Caco-2 (cell line): ENCODE measurements at regions not wholly inside any gene's neighbourhood (a gene's known extent, or its start where the extent isn't known, plus 50 kb on each side); places are given as distances from the start of the nearest gene placed in this dataset.

Source experiments
- BruUV-seq: library from RNA; stranded (reverse); fragments of 400-500 nt; replicated peaks from 2 replicates; lab custom pipeline; 2021; lab: Mats Ljungman, UMichigan
- CTCF ChIA-PET: fragments of 300-600 bp; sonication (Branson Sonifier 250); formaldehyde crosslinking; loops from one replicate; lab custom pipeline; 2022; ENCODE audit warnings: antibody characterized with exemption; lab: Charles Lee
- POLR2A ChIA-PET: fragments of 300-600 bp; sonication (Branson Sonifier 250); formaldehyde crosslinking; loops from one replicate; lab custom pipeline; 2022; ENCODE audit warnings: antibody characterized with exemption; lab: Charles Lee
- DNase-seq, 2 experiments: peaks; one replicate each; pipeline versions ENCODE4 v3.0.0 to v3.0.0-alpha.2; 2020 to 2022
- H3K27me3 ChIP-seq: replicated peaks from 2 replicates; pipeline ENCODE4 v1.6.0; 2011; ENCODE audit warnings: low read length; ENCODE audit not compliant: control insufficient read depth, insufficient read depth
- H3K36me3 ChIP-seq: 2 replicates; pipeline ENCODE4 v1.5.1; 2011; ENCODE audit warnings: low read length; ENCODE audit not compliant: control insufficient read depth, insufficient read depth
- H3K4me1 ChIP-seq: fragments of 250-450 bp; sonication (Bioruptor Pico); 2 replicates; pipeline ENCODE4 v1.5.1; 2020; ENCODE audit warnings: mild to moderate bottlenecking
- H3K4me3 ChIP-seq: 2 replicates; pipeline ENCODE4 v1.5.1; 2011; ENCODE audit warnings: low read depth, mild to moderate bottlenecking, control low read depth, low read length
- H3K9me3 ChIP-seq: fragments of 250-450 bp; sonication (Bioruptor Pico); 2 replicates; pipeline ENCODE4 v1.5.1; 2020; ENCODE audit warnings: mild to moderate bottlenecking, moderate library complexity
- H3K27ac Mint-ChIP-seq: one replicate; pipeline ENCODE4 v1.8.0; 2022; ENCODE audit warnings: mixed read lengths; ENCODE audit not compliant: unreplicated experiment
- H3K27me3 Mint-ChIP-seq: one replicate; pipeline ENCODE4 v1.8.0; 2022; ENCODE audit warnings: mixed read lengths; ENCODE audit not compliant: insufficient read depth, unreplicated experiment
- H3K36me3 Mint-ChIP-seq: one replicate; pipeline ENCODE4 v1.8.0; 2022; ENCODE audit warnings: mild to moderate bottlenecking, mixed read lengths; ENCODE audit not compliant: insufficient read depth, unreplicated experiment
- H3K4me1 Mint-ChIP-seq: one replicate; pipeline ENCODE4 v1.8.0; 2022; ENCODE audit warnings: low read depth, mixed read lengths; ENCODE audit not compliant: unreplicated experiment
- H3K4me3 Mint-ChIP-seq: one replicate; pipeline ENCODE4 v1.8.0; 2022; ENCODE audit warnings: mild to moderate bottlenecking, moderate library complexity, mixed read lengths; ENCODE audit not compliant: unreplicated experiment
- H3K9me3 Mint-ChIP-seq: one replicate; pipeline ENCODE4 v1.8.0; 2022; ENCODE audit warnings: mixed read lengths; ENCODE audit not compliant: unreplicated experiment
- CTCF ChIP-seq, 2 experiments: fragments of 200-600 bp in 1 of 2; IDR thresholded peaks; 1 replicate in 1 of 2; 2 replicates in 1 of 2; pipeline versions ENCODE4 v1.5.1 to v1.8.0; 2011 to 2022; ENCODE audit warnings: antibody characterized with exemption in 1 of 2, control low read depth in 1 of 2, inconsistent platforms in 1 of 2, low read depth in 1 of 2, low read length in 1 of 2, mild to moderate bottlenecking in 1 of 2, moderate library complexity in 1 of 2; ENCODE audit not compliant: insufficient read depth in 1 of 2, severe bottlenecking in 1 of 2, unreplicated experiment in 1 of 2
- intact Hi-C: fragments of 100-400 bp; cut with micrococcal nuclease; formaldehyde crosslinking; loops from one replicate; pipeline ENCODE4 v1.10.0; 2022; ENCODE audit not compliant: unreplicated experiment

DNA sequence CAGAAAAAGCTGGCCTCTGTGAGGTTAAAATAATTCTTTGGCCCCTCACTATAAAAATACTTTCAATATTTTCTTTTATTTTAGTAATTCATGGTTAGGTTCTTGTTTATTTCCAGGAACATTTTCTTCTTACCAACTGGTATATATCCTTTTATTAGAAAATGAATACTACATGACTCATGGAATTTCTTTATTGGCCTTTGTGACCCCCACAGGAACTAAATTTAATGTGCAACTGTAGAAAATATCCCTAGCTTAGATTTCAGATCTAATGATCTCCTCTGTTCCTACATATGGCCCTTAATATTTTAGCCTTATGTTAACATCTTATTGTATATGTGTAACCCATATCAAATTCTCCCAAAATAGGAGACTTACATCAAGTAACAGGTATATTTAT lies 429.9 kb downstream of the NR2F1-AS1 start:
- Mint-ChIP-seq H3K27ac (no peak overlapping the region), H3K4me3 (no peak overlapping the region), H3K9me3 (no peaks in the 10 kb centered on the region), H3K27me3 (peaks cover 2% of the 10 kb centered on the region), H3K4me1 (no peaks in the 10 kb centered on the region), H3K36me3 (no peaks in the 10 kb centered on the region)
- H3K9me3 ChIP-seq: no peaks in the 10 kb centered on the region
- DNase-seq: no peak
- BruUV-seq: no TSS peak
- H3K36me3 ChIP-seq: no peaks in the 10 kb centered on the region
- TF ChIP-seq CTCF (IDR thresholded peaks at IDR 0.05; ENCODE audit: insufficient read depth in 1 of 2, low read depth in 1 of 2, low read length in 1 of 2, severe bottlenecking in 1 of 2, unreplicated experiment in 1 of 2): no peak
- intact Hi-C loops: no loop called here
- ChIA-PET CTCF (no interaction called here), POLR2A (no interaction called here)
- H3K4me3 ChIP-seq: no peak overlapping the region
- H3K27me3 ChIP-seq: no peaks in the 10 kb centered on the region
- 0 out of 2 replicates have a peak, but pooled peaks cover 6% of the 10 kb centered on the region for H3K4me1 ChIP-seq

DNA sequence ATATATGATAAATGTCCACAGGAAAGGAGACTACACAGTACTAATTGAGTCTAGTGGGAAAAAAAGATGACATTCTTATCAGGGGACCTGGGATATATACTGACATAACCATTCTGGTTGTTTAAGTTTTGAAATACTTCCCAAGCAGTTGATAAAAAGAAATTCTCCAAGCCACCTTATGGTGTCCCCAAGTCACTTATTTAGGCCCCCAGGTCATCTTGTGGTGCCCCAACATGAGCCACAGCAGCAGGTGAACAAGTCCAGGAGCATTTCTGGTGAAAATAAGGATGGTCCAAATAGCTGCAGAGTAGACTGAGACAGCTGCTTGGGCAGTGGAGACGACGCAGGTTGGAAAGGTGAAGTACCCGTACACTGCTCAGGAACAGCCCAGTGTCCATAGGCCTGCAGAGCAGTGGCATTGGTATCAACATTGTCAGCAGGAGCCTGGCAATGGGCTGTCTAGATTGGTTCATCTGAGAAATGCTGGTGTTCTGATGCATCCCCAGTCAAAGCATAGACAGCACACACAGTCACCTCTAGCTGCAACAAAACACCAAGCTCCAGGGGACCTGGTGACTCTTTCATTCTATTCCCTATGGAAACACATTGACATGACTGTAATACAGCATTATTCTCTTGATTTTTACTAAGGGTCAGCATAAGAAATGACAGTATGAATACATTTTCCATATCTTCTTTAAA lies 430.6 kb downstream of the NR2F1-AS1 start:
- TF ChIP-seq CTCF (IDR thresholded peaks at IDR 0.05; ENCODE audit: insufficient read depth in 1 of 2, low read depth in 1 of 2, low read length in 1 of 2, severe bottlenecking in 1 of 2, unreplicated experiment in 1 of 2): no peak
- no peaks in the 10 kb centered on the region for H3K9me3 Mint-ChIP-seq
- H3K4me1 Mint-ChIP-seq: no peaks in the 10 kb centered on the region
- Histone ChIP-seq H3K27me3 (no peaks in the 10 kb centered on the region), H3K4me1 (0 out of 2 replicates have a peak, but pooled peaks cover 6% of the 10 kb centered on the region), H3K9me3 (no peaks in the 10 kb centered on the region), H3K36me3 (no peaks in the 10 kb centered on the region), H3K4me3 (no peak overlapping the region)
- no peak overlapping the region for H3K27ac Mint-ChIP-seq
- DNase-seq: no peak
- H3K27me3 Mint-ChIP-seq: peaks cover 4% of the 10 kb centered on the region
- H3K4me3 Mint-ChIP-seq: no peak overlapping the region
- ChIA-PET POLR2A (no interaction called here), CTCF (no interaction called here)
- no peaks in the 10 kb centered on the region for H3K36me3 Mint-ChIP-seq
- intact Hi-C loops: no loop called here
- BruUV-seq: no TSS peak

DNA sequence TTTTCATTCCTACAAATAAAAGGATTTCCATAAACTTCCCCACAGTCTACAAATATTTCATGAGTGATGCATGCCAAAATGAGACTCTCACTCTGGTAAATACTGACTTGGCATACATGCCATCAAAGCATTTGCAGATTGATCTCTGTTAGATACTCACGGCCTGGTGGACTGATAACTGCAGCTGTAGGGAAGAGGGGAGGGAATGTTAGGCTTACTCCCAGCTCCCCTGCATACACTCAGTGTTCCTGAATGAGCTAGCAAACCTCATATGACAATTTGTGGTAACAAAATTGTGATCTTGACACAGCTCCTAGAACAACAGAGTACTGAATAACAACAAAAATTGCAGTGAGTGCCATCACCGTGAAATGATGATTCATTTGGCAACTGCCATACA lies 435.3 kb downstream of the NR2F1-AS1 start:
- H3K4me1 ChIP-seq: 0 out of 2 replicates have a peak, but pooled peaks cover 5% of the 10 kb centered on the region
- H3K27me3 ChIP-seq: no peaks in the 10 kb centered on the region
- intact Hi-C loops: no loop called here
- H3K27me3 Mint-ChIP-seq: peaks cover 12% of the 10 kb centered on the region
- ChIA-PET CTCF (no interaction called here), POLR2A (no interaction called here)
- no peak overlapping the region for H3K4me3 Mint-ChIP-seq
- BruUV-seq: no TSS peak
- no peaks in the 10 kb centered on the region for H3K9me3 Mint-ChIP-seq
- H3K4me3 ChIP-seq: no peak overlapping the region
- H3K36me3 Mint-ChIP-seq: no peaks in the 10 kb centered on the region
- H3K36me3 ChIP-seq: no peaks in the 10 kb centered on the region
- H3K9me3 ChIP-seq: no peaks in the 10 kb centered on the region
- no peak overlapping the region for H3K27ac Mint-ChIP-seq
- H3K4me1 Mint-ChIP-seq: no peaks in the 10 kb centered on the region
- no peak for DNase-seq
- no peak for TF ChIP-seq CTCF (IDR thresholded peaks at IDR 0.05; ENCODE audit: insufficient read depth in 1 of 2, low read depth in 1 of 2, low read length in 1 of 2, severe bottlenecking in 1 of 2, unreplicated experiment in 1 of 2)
